SK-N-SH treated with all-trans-retinoic acid at 6 μM for 48 hours (cell line): ENCODE measurements at regions not wholly inside any gene's neighbourhood (a gene's known extent, or its start where the extent isn't known, plus 50 kb on each side); places are given as distances from the start of the nearest gene placed in this dataset.

Experiments
- ARNTL ChIP-seq: fragments of 450-650 bp; formaldehyde crosslinking; IDR thresholded peaks from 2 replicates; pipeline ENCODE4 v1.5.0; 2020; ENCODE audit warnings: low read depth, mild to moderate bottlenecking, moderate library complexity, borderline replicate concordance
- CREB5 ChIP-seq: fragments of 250-450 bp; sonication (Bioruptor Pico); IDR thresholded peaks from 2 replicates; pipeline ENCODE4 v1.5.1; 2020; ENCODE audit warnings: low read depth, mild to moderate bottlenecking, moderate library complexity
- ESRRG ChIP-seq: fragments of 250-450 bp; sonication (Bioruptor Pico); IDR thresholded peaks from 2 replicates; pipeline ENCODE4 v1.6.1; 2021; ENCODE audit warnings: mild to moderate bottlenecking
- SNAI2 ChIP-seq: fragments of 250-450 bp; sonication (Bioruptor Pico); IDR thresholded peaks from 2 replicates; pipeline ENCODE4 v1.5.0; 2020; ENCODE audit warnings: mild to moderate bottlenecking, moderate library complexity
- TOX ChIP-seq: fragments of 250-450 bp; sonication (Bioruptor Pico); IDR thresholded peaks from 2 replicates; pipeline ENCODE4 v1.8.0; 2021; ENCODE audit warnings: mild to moderate bottlenecking, moderate library complexity, borderline replicate concordance
- ZFP3 ChIP-seq: fragments of 250-450 bp; sonication (Bioruptor Pico); IDR thresholded peaks from 2 replicates; pipeline ENCODE4 v1.5.0; 2020; ENCODE audit warnings: mild to moderate bottlenecking, moderate library complexity
- ZFP30 ChIP-seq: fragments of 450-650 bp; formaldehyde crosslinking; IDR thresholded peaks from 2 replicates; pipeline ENCODE4 v1.5.0; 2022; ENCODE audit warnings: mild to moderate bottlenecking, moderate library complexity
- ZNF8 ChIP-seq: fragments of 450-650 bp; formaldehyde crosslinking; IDR thresholded peaks from 2 replicates; pipeline ENCODE4 v1.5.0; 2020; ENCODE audit warnings: mild to moderate bottlenecking, moderate library complexity

- TF ChIP-seq ARNTL (no peak), ZFP3 (no peak), ESRRG (CRISPR knock-in tag) (no peak), ZNF8 (no peak), CREB5 (no peak), TOX (CRISPR knock-in tag) (no peak), SNAI2 (CRISPR knock-in tag) (no peak), ZFP30 (no peak)
Observed at GRCh38 chr9:31608881-31609280, 775.6 kb upstream of the ACO1 start.
